ENCODE measurements at regions not wholly inside any gene's neighbourhood (a gene's known extent, or its start where the extent isn't known, plus 50 kb on each side); places are given as distances from the start of the nearest gene placed in this dataset.

- H3K27ac ChIP-seq = no peak overlapping the region
- no peaks in the 10 kb centered on the region for H3K9me3 ChIP-seq
- no peaks in the 10 kb centered on the region for H3K27me3 ChIP-seq
- 82 to 91% methylated on average over 3 of the region's 3 CpGs for WGBS, 2 donors
- no peaks in the 10 kb centered on the region for H3K36me3 ChIP-seq (ENCODE audit: low read depth, missing control alignments)
- H3K4me1 ChIP-seq = no peaks in the 10 kb centered on the region
- TF ChIP-seq CTCF (IDR thresholded peaks at IDR 0.05) = no peak
- no peak for TF ChIP-seq POLR2A (IDR thresholded peaks at IDR 0.05)
- no peak overlapping the region for H3K4me3 ChIP-seq
- intact Hi-C loops (cut with DNase I; ENCODE audit: low total_unique reads) = no loop called here
- DNase-seq = no peak
Measured at GRCh38 chr10:21214329-21214728, 311.2 kb downstream of the SKIDA1 start.

GRCh38 chr10:21213381-21213780 is 312.1 kb downstream of the SKIDA1 start:
- TF ChIP-seq POLR2A (IDR thresholded peaks at IDR 0.05) (no peak), CTCF (IDR thresholded peaks at IDR 0.05) (no peak)
- Histone ChIP-seq H3K4me1 (no peaks in the 10 kb centered on the region), H3K27ac (no peak overlapping the region), H3K4me3 (no peak overlapping the region), H3K27me3 (no peaks in the 10 kb centered on the region), H3K9me3 (no peaks in the 10 kb centered on the region), H3K36me3 (ENCODE audit: low read depth, missing control alignments) (no peaks in the 10 kb centered on the region)
- DNase-seq = no peak
- WGBS, 2 donors = 59 to 73% methylated on average over 6 of the region's 6 CpGs
- intact Hi-C loops (cut with DNase I; ENCODE audit: low total_unique reads) = no loop called here

GRCh38 chr10:21212912-21213311 is 312.6 kb downstream of the SKIDA1 start:
- no peak for DNase-seq
- H3K9me3 ChIP-seq = no peaks in the 10 kb centered on the region
- no peaks in the 10 kb centered on the region for H3K36me3 ChIP-seq (ENCODE audit: low read depth, missing control alignments)
- intact Hi-C loops (cut with DNase I; ENCODE audit: low total_unique reads) = no loop called here
- TF ChIP-seq CTCF (IDR thresholded peaks at IDR 0.05) (no peak), POLR2A (IDR thresholded peaks at IDR 0.05) (no peak)
- H3K4me1 ChIP-seq = no peaks in the 10 kb centered on the region
- H3K27ac ChIP-seq = no peak overlapping the region
- no peaks in the 10 kb centered on the region for H3K27me3 ChIP-seq
- WGBS, 2 donors = 63 to 74% methylated on average over 5 of the region's 5 CpGs
- H3K4me3 ChIP-seq = no peak overlapping the region

- Histone ChIP-seq H3K9me3 (no peaks in the 10 kb centered on the region), H3K36me3 (ENCODE audit: low read depth, missing control alignments) (no peaks in the 10 kb centered on the region), H3K27me3 (no peaks in the 10 kb centered on the region), H3K4me3 (no peak overlapping the region), H3K27ac (no peak overlapping the region), H3K4me1 (no peaks in the 10 kb centered on the region)
- no peak for TF ChIP-seq POLR2A (IDR thresholded peaks at IDR 0.05)
- DNase-seq = no peak
- intact Hi-C loops (cut with DNase I; ENCODE audit: low total_unique reads) = no loop called here
- WGBS, 2 donors = 67 to 83% methylated on average over 11 of the region's 11 CpGs
Measured at GRCh38 chr10:21212348-21212747, 313.1 kb downstream of the SKIDA1 start.

- DNase-seq = no peak
- Histone ChIP-seq H3K4me3 (no peak overlapping the region), H3K27me3 (no peaks in the 10 kb centered on the region), H3K27ac (no peak overlapping the region), H3K4me1 (no peaks in the 10 kb centered on the region), H3K36me3 (ENCODE audit: low read depth, missing control alignments) (no peaks in the 10 kb centered on the region), H3K9me3 (no peaks in the 10 kb centered on the region)
- TF ChIP-seq CTCF (IDR thresholded peaks at IDR 0.05) = no peak
- no peak for TF ChIP-seq POLR2A (IDR thresholded peaks at IDR 0.05)
- intact Hi-C loops (cut with DNase I; ENCODE audit: low total_unique reads) = no loop called here
- 87 to 97% methylated on average over 4 of the region's 4 CpGs for WGBS, 2 donors
Measured at GRCh38 chr10:21209495-21209894, 312.4 kb upstream of the NEBL start.
